ENCODE measurements at regions not wholly inside any gene's neighbourhood (a gene's known extent, or its start where the extent isn't known, plus 50 kb on each side); places are given as distances from the start of the nearest gene placed in this dataset.

DNA sequence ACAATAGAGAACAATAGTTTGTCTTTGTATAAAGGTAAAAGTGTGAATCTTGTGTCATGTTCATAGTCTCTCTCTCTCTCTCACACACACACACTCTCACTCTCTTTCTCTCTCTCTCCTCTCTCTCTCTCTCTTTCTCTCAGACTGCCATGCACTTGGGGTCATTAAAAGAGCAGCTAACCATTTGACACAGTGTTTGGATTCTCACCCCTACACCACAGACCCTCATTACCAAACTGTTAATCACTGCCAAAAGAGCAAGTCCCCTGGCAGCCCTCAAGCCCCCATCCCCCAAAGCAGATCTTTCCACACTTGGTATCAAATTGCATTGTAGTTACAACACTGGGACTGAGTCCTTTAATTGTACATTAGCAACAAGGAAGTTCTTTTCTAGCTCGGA is 305.8 kb upstream of the RSPO3 start:
- TF ChIP-seq, protein P1, sequence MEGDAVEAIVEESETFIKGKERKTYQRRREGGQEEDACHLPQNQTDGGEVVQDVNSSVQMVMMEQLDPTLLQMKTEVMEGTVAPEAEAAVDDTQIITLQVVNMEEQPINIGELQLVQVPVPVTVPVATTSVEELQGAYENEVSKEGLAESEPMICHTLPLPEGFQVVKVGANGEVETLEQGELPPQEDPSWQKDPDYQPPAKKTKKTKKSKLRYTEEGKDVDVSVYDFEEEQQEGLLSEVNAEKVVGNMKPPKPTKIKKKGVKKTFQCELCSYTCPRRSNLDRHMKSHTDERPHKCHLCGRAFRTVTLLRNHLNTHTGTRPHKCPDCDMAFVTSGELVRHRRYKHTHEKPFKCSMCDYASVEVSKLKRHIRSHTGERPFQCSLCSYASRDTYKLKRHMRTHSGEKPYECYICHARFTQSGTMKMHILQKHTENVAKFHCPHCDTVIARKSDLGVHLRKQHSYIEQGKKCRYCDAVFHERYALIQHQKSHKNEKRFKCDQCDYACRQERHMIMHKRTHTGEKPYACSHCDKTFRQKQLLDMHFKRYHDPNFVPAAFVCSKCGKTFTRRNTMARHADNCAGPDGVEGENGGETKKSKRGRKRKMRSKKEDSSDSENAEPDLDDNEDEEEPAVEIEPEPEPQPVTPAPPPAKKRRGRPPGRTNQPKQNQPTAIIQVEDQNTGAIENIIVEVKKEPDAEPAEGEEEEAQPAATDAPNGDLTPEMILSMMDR (IDR thresholded peaks at IDR 0.05), result no peak
- no peak for TF ChIP-seq POLR2A (IDR thresholded peaks at IDR 0.05)
